ENCODE measurements at regions not wholly inside any gene's neighbourhood (a gene's known extent, or its start where the extent isn't known, plus 50 kb on each side); places are given as distances from the start of the nearest gene placed in this dataset.
"Not testable (repeated sequence)": the region's sequence is repeated elsewhere in the genome, so short reads cannot be mapped to it uniquely, and the experiment has no call there.

- not testable (repeated sequence) for TF ChIP-seq CTCF, POLR2A, EP300 (IDR thresholded peaks at IDR 0.05)
These were observed 103.1 kb upstream of the PHF24 start for GRCh38 chr9:34855016-34855415.
